OCI-LY3 (cell line): ENCODE measurements at regions not wholly inside any gene's neighbourhood (a gene's known extent, or its start where the extent isn't known, plus 50 kb on each side); places are given as distances from the start of the nearest gene placed in this dataset.

Experiments
- EZH2phosphoT487 ChIP-seq: fragments of 200-600 bp; shearing (Covaris generic); IDR thresholded peaks from 2 replicates; pipeline ENCODE4 v1.6.1; 2018; ENCODE audit warnings: antibody characterized with exemption, mixed run types, low read depth
- TF ChIP-seq, protein P1 (sequence below): fragments of 200-600, 300-600 bp; sonication (generic); IDR thresholded peaks from 2 replicates; pipeline ENCODE4 v1.5.1; 2014; ENCODE audit warnings: antibody characterized with exemption, low read length, low read depth

DNA sequence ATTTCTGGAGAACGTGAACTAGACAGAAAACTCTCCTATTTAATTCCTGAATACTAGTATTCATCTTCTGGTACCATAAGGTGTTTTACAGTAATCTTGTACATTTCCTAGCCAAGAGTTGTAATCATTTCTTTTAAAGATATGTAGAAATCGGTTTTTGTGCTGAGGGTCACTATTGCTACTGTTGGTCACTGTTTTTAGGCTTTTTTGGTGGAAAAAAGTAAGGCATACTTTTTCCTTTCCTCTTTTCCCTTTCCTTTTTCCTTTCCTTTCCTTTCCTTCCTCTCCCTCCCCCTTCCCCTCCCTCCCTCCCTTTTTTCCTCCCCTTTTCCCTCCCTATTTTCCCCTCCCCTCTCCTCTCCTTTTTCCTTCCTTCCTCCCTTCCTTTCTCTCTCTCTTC is 706.4 kb upstream of the GOT2 start:
- TF ChIP-seq, protein P1, sequence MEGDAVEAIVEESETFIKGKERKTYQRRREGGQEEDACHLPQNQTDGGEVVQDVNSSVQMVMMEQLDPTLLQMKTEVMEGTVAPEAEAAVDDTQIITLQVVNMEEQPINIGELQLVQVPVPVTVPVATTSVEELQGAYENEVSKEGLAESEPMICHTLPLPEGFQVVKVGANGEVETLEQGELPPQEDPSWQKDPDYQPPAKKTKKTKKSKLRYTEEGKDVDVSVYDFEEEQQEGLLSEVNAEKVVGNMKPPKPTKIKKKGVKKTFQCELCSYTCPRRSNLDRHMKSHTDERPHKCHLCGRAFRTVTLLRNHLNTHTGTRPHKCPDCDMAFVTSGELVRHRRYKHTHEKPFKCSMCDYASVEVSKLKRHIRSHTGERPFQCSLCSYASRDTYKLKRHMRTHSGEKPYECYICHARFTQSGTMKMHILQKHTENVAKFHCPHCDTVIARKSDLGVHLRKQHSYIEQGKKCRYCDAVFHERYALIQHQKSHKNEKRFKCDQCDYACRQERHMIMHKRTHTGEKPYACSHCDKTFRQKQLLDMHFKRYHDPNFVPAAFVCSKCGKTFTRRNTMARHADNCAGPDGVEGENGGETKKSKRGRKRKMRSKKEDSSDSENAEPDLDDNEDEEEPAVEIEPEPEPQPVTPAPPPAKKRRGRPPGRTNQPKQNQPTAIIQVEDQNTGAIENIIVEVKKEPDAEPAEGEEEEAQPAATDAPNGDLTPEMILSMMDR, result no peak
- TF ChIP-seq EZH2phosphoT487, result no peak
